ENCODE measurements at regions not wholly inside any gene's neighbourhood (a gene's known extent, or its start where the extent isn't known, plus 50 kb on each side); places are given as distances from the start of the nearest gene placed in this dataset.

GRCh38 chr6:119716668-119717270 lies 367.2 kb upstream of the MAN1A1 start:
- TF ChIP-seq, protein P1, sequence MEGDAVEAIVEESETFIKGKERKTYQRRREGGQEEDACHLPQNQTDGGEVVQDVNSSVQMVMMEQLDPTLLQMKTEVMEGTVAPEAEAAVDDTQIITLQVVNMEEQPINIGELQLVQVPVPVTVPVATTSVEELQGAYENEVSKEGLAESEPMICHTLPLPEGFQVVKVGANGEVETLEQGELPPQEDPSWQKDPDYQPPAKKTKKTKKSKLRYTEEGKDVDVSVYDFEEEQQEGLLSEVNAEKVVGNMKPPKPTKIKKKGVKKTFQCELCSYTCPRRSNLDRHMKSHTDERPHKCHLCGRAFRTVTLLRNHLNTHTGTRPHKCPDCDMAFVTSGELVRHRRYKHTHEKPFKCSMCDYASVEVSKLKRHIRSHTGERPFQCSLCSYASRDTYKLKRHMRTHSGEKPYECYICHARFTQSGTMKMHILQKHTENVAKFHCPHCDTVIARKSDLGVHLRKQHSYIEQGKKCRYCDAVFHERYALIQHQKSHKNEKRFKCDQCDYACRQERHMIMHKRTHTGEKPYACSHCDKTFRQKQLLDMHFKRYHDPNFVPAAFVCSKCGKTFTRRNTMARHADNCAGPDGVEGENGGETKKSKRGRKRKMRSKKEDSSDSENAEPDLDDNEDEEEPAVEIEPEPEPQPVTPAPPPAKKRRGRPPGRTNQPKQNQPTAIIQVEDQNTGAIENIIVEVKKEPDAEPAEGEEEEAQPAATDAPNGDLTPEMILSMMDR (IDR thresholded peaks at IDR 0.05) = no peak
- TF ChIP-seq POLR2A (IDR thresholded peaks at IDR 0.05) = no peak

All from heart left ventricle (tissue), 13 donors.